ENCODE measurements at regions not wholly inside any gene's neighbourhood (a gene's known extent, or its start where the extent isn't known, plus 50 kb on each side); places are given as distances from the start of the nearest gene placed in this dataset.

DNA sequence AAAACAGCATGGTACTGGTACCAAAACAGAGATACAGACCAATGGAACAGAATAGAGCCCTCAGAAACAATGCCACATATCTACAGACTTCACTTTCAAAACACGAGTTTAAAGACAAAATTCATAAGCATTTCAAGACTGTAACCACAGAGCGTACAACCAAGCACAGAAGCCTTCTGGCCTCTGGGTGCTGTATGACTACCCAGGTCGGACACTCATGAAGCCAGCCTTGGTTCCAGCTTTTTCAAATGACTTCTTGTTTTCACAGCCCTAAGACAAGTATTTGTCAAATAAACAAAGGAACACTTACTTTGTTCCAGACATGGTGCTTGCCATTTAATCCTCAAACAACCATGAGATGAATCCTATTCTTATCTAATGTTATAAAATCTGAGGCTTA lies 536.1 kb upstream of the NR3C2 start:
- TF ChIP-seq, protein P1, sequence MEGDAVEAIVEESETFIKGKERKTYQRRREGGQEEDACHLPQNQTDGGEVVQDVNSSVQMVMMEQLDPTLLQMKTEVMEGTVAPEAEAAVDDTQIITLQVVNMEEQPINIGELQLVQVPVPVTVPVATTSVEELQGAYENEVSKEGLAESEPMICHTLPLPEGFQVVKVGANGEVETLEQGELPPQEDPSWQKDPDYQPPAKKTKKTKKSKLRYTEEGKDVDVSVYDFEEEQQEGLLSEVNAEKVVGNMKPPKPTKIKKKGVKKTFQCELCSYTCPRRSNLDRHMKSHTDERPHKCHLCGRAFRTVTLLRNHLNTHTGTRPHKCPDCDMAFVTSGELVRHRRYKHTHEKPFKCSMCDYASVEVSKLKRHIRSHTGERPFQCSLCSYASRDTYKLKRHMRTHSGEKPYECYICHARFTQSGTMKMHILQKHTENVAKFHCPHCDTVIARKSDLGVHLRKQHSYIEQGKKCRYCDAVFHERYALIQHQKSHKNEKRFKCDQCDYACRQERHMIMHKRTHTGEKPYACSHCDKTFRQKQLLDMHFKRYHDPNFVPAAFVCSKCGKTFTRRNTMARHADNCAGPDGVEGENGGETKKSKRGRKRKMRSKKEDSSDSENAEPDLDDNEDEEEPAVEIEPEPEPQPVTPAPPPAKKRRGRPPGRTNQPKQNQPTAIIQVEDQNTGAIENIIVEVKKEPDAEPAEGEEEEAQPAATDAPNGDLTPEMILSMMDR (IDR thresholded peaks at IDR 0.05; ENCODE audit: insufficient read depth, low read length, poor library complexity, severe bottlenecking), result no peak
- TF ChIP-seq EZH2phosphoT487 (conservative IDR thresholded peaks at IDR 0.05; ENCODE audit: low read length), result no peak
